IMR-90 (cell line): ENCODE measurements at regions not wholly inside any gene's neighbourhood (a gene's known extent, or its start where the extent isn't known, plus 50 kb on each side); places are given as distances from the start of the nearest gene placed in this dataset.
"Not testable (repeated sequence)": the region's sequence is repeated elsewhere in the genome, so short reads cannot be mapped to it uniquely, and the experiment has no call there.

Source experiments
- ATAC-seq: fragments of 200-7000 bp; cut with Tn5 transposase; 2 replicates; pipeline ENCODE4 v1.9.1; 2020; ENCODE audit warnings: low read depth, mild to moderate bottlenecking, moderate library complexity
- BruUV-seq: library from RNA; stranded (reverse); fragments of 400-500 nt; replicated peaks from 2 replicates; lab custom pipeline; 2021; lab: Mats Ljungman, UMichigan
- CTCF ChIA-PET: fragments of 300-600 bp; formaldehyde crosslinking; extraction: SDS; loops from one replicate; lab custom pipeline; 2021; ENCODE audit warnings: antibody characterized with exemption; lab: Yijun Ruan, JAX
- POLR2A ChIA-PET: fragments of 300-600 bp; sonication (Branson Sonifier 250); formaldehyde crosslinking; loops from one replicate; lab custom pipeline; 2022; ENCODE audit warnings: antibody characterized with exemption; ENCODE audit not compliant: unreplicated experiment; lab: Charles Lee
- DNase-seq: peaks from one replicate; pipeline ENCODE4 v3.0.0; 2013
- H2AFZ ChIP-seq: replicated peaks from 2 replicates; pipeline ENCODE3; 2013; ENCODE audit warnings: low read length, mild to moderate bottlenecking; ENCODE audit not compliant: poor library complexity
- H2AK5ac ChIP-seq: 2 replicates; pipeline ENCODE4 v1.6.1; 2013; ENCODE audit warnings: low read depth, low read length, inconsistent platforms
- H2AK9ac ChIP-seq: replicated peaks from 2 replicates; pipeline ENCODE3; 2013; ENCODE audit warnings: mild to moderate bottlenecking, low read depth, low read length, moderate library complexity; ENCODE audit not compliant: poor library complexity
- H2BK120ac ChIP-seq: 2 replicates; pipeline ENCODE4 v1.6.1; 2013; ENCODE audit warnings: low read depth, low read length, inconsistent platforms
- H2BK15ac ChIP-seq: 3 replicates; pipeline ENCODE4 v1.6.1; 2013; ENCODE audit warnings: low read depth, low read length, inconsistent platforms
- H2BK20ac ChIP-seq: 2 replicates; pipeline ENCODE4 v1.6.1; 2013; ENCODE audit warnings: low read depth, mild to moderate bottlenecking, inconsistent platforms, low read length, moderate library complexity
- H2BK5ac ChIP-seq: 2 replicates; pipeline ENCODE4 v1.6.1; 2013; ENCODE audit warnings: mild to moderate bottlenecking, low read depth, low read length, inconsistent platforms; ENCODE audit not compliant: poor library complexity, severe bottlenecking
- H3K14ac ChIP-seq: replicated peaks from 2 replicates; pipeline ENCODE4 v1.6.1; 2013; ENCODE audit warnings: low read depth, low read length, inconsistent platforms
- H3K18ac ChIP-seq: 2 replicates; pipeline ENCODE4 v1.6.1; 2013; ENCODE audit warnings: low read depth, low read length, control low read depth
- H3K23ac ChIP-seq: 2 replicates; pipeline ENCODE4 v1.6.1; 2013; ENCODE audit warnings: low read depth, low read length, inconsistent platforms
- H3K27ac ChIP-seq: 2 replicates; pipeline ENCODE4 v1.5.1; 2013; ENCODE audit warnings: mild to moderate bottlenecking, control low read depth, low read length; ENCODE audit not compliant: insufficient read depth
- H3K27me3 ChIP-seq: 2 replicates; pipeline ENCODE4 v1.6.1; 2013; ENCODE audit warnings: low read length; ENCODE audit not compliant: control insufficient read depth, insufficient read depth
- H3K36me3 ChIP-seq: 2 replicates; pipeline ENCODE4 v1.6.1; 2013; ENCODE audit warnings: low read length, mixed read lengths; ENCODE audit not compliant: control insufficient read depth, insufficient read depth
- H3K4ac ChIP-seq: 2 replicates; pipeline ENCODE4 v1.6.1; 2013; ENCODE audit warnings: low read depth, low read length, inconsistent platforms
- H3K4me1 ChIP-seq: 2 replicates; pipeline ENCODE4 v1.6.1; 2013; ENCODE audit warnings: low read length, mixed read lengths; ENCODE audit not compliant: control insufficient read depth, insufficient read depth
- H3K4me2 ChIP-seq: 2 replicates; pipeline ENCODE4 v1.6.1; 2013; ENCODE audit warnings: low read depth, mild to moderate bottlenecking, control low read depth, low read length, moderate library complexity
- H3K4me3 ChIP-seq: 2 replicates; pipeline ENCODE4 v1.5.1; 2013; ENCODE audit warnings: low read depth, mild to moderate bottlenecking, control low read depth, low read length, moderate library complexity; ENCODE audit not compliant: insufficient read depth
- H3K56ac ChIP-seq: 2 replicates; pipeline ENCODE4 v1.6.1; 2013; ENCODE audit warnings: low read length, inconsistent platforms; ENCODE audit not compliant: insufficient read depth; ENCODE audit errors: extremely low read depth
- H3K79me1 ChIP-seq, 2 experiments: 2 replicates each; pipeline ENCODE4 v1.6.1; 2013; ENCODE audit warnings: low read length in 2 of 2, inconsistent platforms in 1 of 2, low read depth in 1 of 2
- H3K9ac ChIP-seq: 2 replicates; pipeline ENCODE4 v1.6.1; 2013; ENCODE audit warnings: low read depth, low read length, control low read depth
- H3K9me1 ChIP-seq: 2 replicates; pipeline ENCODE4 v1.6.1; 2013; ENCODE audit warnings: low read length, inconsistent platforms; ENCODE audit not compliant: insufficient read depth
- H3K9me3 ChIP-seq: 2 replicates; pipeline ENCODE4 v1.6.1; 2013; ENCODE audit warnings: low read length; ENCODE audit not compliant: control insufficient read depth, insufficient read depth
- H4K20me1 ChIP-seq: 2 replicates; pipeline ENCODE4 v1.6.1; 2013; ENCODE audit warnings: low read length, inconsistent platforms; ENCODE audit not compliant: insufficient read depth
- H4K5ac ChIP-seq: 2 replicates; pipeline ENCODE4 v1.6.1; 2013; ENCODE audit warnings: mild to moderate bottlenecking, low read depth, low read length, control low read depth
- H4K8ac ChIP-seq, 2 experiments: 2 replicates each; pipeline ENCODE4 v1.6.1; 2013; ENCODE audit warnings: low read depth in 2 of 2, low read length in 2 of 2, control low read depth in 1 of 2, inconsistent platforms in 1 of 2
- H4K91ac ChIP-seq: 2 replicates; pipeline ENCODE4 v1.6.1; 2013; ENCODE audit warnings: low read depth, low read length, inconsistent platforms; ENCODE audit not compliant: insufficient read depth
- RAD21 ChIP-seq: IDR thresholded peaks from 2 replicates; pipeline ENCODE4 v1.6.1; 2012; ENCODE audit warnings: low read length, improper control_type of control experiment
- RCOR1 ChIP-seq: IDR thresholded peaks from 2 replicates; pipeline ENCODE4 v1.6.1; 2012; ENCODE audit warnings: mild to moderate bottlenecking, low read length, improper control_type of control experiment; ENCODE audit not compliant: insufficient replicate concordance
- WGBS, 2 experiments: methylation state at CpG; one replicate each; pipeline versions ENCODE4 v1.1.5 to v1.1.7; 2013; ENCODE audit warnings: missing lambda C conversion rate in 2 of 2; ENCODE audit not compliant: insufficient read length in 1 of 2; ENCODE audit errors: extremely low coverage in 2 of 2; 5-methylcytosine and 5-hydroxymethylcytosine counted together
- dilution Hi-C: fragments of 300-500 bp; cut with HindIII; formaldehyde crosslinking; loops from one replicate; pipeline ENCODE4 v1.14.3; 2018; ENCODE audit warnings: low sequenced_read_pairs; ENCODE audit not compliant: unreplicated experiment
- in situ Hi-C: fragments of 300-500 bp; cut with MboI; formaldehyde crosslinking; loops from 3 replicates; pipeline ENCODE4 v1.14.3; 2019; ENCODE audit warnings: low sequenced_read_pairs, inconsistent platforms, mixed read lengths
- intact Hi-C: fragments of 100-400 bp; cut with micrococcal nuclease; formaldehyde crosslinking; loops from 2 replicates; pipeline ENCODE4 v1.10.0; 2022
- TF ChIP-seq, protein P1 (sequence below): conservative IDR thresholded peaks from 2 replicates; pipeline ENCODE4 v1.5.1; 2012; ENCODE audit warnings: mild to moderate bottlenecking, low read depth, low read length, improper control_type of control experiment

- H2AFZ ChIP-seq: no peak overlapping the region
- no peak overlapping the region for H2AK9ac ChIP-seq
- H3K79me1 ChIP-seq: no peaks in the 10 kb centered on the region
- H3K9me1 ChIP-seq: no peaks in the 10 kb centered on the region
- no peaks in the 10 kb centered on the region for H4K20me1 ChIP-seq
- CTCF ChIA-PET: interaction anchor here (0.8 to 1.3 kb wide), 2 partner anchors 11 to 111 kb away, joined by 3 to 4 read pairs; no protein-coding TSS in a partner anchor
- peaks cover 2% of the 10 kb centered on the region; the same call in 1 of the 2 replicates for H3K9me3 ChIP-seq
- no TSS peak for BruUV-seq
- H4K5ac ChIP-seq: no peak overlapping the region
- no peak overlapping the region for H3K4ac ChIP-seq
- H3K18ac ChIP-seq: no peak overlapping the region
- no peaks in the 10 kb centered on the region for H3K27me3 ChIP-seq
- no peak overlapping the region for H3K23ac ChIP-seq
- in situ Hi-C loops: no loop called here
- dilution Hi-C loops: no loop called here
- H4K91ac ChIP-seq: no peak overlapping the region
- no peak overlapping the region for H3K4me3 ChIP-seq
- no peak for ATAC-seq
- no peak overlapping the region for H3K4me2 ChIP-seq
- POLR2A ChIA-PET: no interaction called here
- no CpG with 5 or more reads among the region's 1 CpG for WGBS, 2 experiments
- H3K14ac ChIP-seq: no peak overlapping the region
- H3K9ac ChIP-seq: no peak overlapping the region
- H2BK120ac ChIP-seq: no peak overlapping the region
- no peaks in the 10 kb centered on the region for H3K36me3 ChIP-seq
- no peak overlapping the region for H4K8ac ChIP-seq
- H3K4me1 ChIP-seq: no peaks in the 10 kb centered on the region
- no peak overlapping the region for H3K56ac ChIP-seq
- no peak overlapping the region for H2BK20ac ChIP-seq
- H2AK5ac ChIP-seq: no peak overlapping the region
- intact Hi-C loops: loop anchor here (2.0 kb wide), 1 partner anchor 111 kb away; no protein-coding TSS in a partner anchor
- no peak overlapping the region for H2BK15ac ChIP-seq
- no peak overlapping the region for H3K27ac ChIP-seq
- peak; percentile 13 for DNase-seq
- H2BK5ac ChIP-seq: no peak overlapping the region
- TF ChIP-seq RAD21 (no peak), RCOR1 (no peak)
- TF ChIP-seq, protein P1, sequence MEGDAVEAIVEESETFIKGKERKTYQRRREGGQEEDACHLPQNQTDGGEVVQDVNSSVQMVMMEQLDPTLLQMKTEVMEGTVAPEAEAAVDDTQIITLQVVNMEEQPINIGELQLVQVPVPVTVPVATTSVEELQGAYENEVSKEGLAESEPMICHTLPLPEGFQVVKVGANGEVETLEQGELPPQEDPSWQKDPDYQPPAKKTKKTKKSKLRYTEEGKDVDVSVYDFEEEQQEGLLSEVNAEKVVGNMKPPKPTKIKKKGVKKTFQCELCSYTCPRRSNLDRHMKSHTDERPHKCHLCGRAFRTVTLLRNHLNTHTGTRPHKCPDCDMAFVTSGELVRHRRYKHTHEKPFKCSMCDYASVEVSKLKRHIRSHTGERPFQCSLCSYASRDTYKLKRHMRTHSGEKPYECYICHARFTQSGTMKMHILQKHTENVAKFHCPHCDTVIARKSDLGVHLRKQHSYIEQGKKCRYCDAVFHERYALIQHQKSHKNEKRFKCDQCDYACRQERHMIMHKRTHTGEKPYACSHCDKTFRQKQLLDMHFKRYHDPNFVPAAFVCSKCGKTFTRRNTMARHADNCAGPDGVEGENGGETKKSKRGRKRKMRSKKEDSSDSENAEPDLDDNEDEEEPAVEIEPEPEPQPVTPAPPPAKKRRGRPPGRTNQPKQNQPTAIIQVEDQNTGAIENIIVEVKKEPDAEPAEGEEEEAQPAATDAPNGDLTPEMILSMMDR: peak; percentile 40
These were observed 456.2 kb downstream of the REEP3 start for GRCh38 chr10:63977329-63977923.

DNA sequence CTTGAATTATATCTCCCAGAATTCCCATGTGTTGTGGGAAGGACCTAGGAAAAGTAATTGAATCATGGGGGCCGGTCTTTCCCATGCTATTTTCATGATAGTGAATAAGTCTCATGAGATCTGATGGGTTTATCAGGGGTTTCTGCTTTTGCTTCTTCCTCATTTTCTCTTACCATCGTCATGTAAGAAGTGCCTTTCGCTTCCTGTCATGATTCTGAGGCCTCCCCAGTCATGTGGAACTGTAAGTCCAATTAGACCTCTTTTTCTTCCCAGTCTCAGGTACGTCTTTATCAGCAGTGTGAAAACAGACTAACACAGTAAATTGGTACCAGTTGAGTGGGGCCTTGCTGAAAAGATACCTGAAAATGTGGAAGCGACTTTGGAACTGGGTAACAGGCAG is 459.7 kb downstream of the REEP3 start:
- H4K20me1 ChIP-seq, in situ Hi-C loops, ATAC-seq, H4K8ac ChIP-seq, H3K56ac ChIP-seq, H3K9ac ChIP-seq, H3K14ac ChIP-seq, H2AK5ac ChIP-seq, DNase-seq, H3K9me3 ChIP-seq, H3K4me1 ChIP-seq, H3K36me3 ChIP-seq, H4K91ac ChIP-seq, H2AK9ac ChIP-seq, CTCF ChIA-PET, H2BK120ac ChIP-seq, H3K4ac ChIP-seq, H3K27ac ChIP-seq, H2BK5ac ChIP-seq, H3K27me3 ChIP-seq, intact Hi-C loops, H4K5ac ChIP-seq, H3K23ac ChIP-seq, H3K79me1 ChIP-seq, H3K4me2 ChIP-seq, H2BK15ac ChIP-seq, H3K18ac ChIP-seq, H3K9me1 ChIP-seq, H3K4me3 ChIP-seq, BruUV-seq, H2BK20ac ChIP-seq, POLR2A ChIA-PET, dilution Hi-C loops, H2AFZ ChIP-seq: not testable (repeated sequence)
- 33% methylated on average over 1 of the region's 5 CpGs; no CpG with 5 or more reads in 1 of the 2 experiments for WGBS, 2 experiments
